Islet of Langerhans (tissue), 1 donor: ENCODE measurements at regions not wholly inside any gene's neighbourhood (a gene's known extent, or its start where the extent isn't known, plus 50 kb on each side); places are given as distances from the start of the nearest gene placed in this dataset.
A peak's percentile ranks its signal among the peaks of the same experiment; 100 is the strongest.
"Not testable (repeated sequence)": the region's sequence is repeated elsewhere in the genome, so short reads cannot be mapped to it uniquely, and the experiment has no call there.

Experiments used
- FAIRE-seq: peaks from one replicate; lab custom pipeline; 2011; peaks lifted over from hg19 to GRCh38; lab: Jason Lieb, UNC

DNA sequence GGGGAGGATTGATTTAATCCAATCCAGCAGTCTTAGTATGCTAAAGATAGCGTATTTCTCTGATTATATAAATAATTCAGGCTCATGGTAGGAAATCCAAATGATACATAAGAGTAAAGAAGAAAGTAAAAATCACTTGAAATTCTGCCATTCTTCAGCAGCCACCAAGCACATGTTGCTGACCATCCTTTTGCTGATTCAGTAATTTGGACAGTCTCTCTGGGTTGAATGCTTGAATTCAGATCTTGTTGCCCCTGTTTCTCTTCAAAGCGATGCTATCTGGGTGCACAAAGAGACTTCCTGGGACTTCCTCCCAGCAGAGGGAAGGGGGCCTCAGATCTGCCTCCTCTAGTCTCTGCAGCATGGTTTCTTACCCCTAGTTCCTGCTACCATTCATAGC, 609.1 kb downstream of the UTRN start:
- FAIRE-seq, result no peak

DNA sequence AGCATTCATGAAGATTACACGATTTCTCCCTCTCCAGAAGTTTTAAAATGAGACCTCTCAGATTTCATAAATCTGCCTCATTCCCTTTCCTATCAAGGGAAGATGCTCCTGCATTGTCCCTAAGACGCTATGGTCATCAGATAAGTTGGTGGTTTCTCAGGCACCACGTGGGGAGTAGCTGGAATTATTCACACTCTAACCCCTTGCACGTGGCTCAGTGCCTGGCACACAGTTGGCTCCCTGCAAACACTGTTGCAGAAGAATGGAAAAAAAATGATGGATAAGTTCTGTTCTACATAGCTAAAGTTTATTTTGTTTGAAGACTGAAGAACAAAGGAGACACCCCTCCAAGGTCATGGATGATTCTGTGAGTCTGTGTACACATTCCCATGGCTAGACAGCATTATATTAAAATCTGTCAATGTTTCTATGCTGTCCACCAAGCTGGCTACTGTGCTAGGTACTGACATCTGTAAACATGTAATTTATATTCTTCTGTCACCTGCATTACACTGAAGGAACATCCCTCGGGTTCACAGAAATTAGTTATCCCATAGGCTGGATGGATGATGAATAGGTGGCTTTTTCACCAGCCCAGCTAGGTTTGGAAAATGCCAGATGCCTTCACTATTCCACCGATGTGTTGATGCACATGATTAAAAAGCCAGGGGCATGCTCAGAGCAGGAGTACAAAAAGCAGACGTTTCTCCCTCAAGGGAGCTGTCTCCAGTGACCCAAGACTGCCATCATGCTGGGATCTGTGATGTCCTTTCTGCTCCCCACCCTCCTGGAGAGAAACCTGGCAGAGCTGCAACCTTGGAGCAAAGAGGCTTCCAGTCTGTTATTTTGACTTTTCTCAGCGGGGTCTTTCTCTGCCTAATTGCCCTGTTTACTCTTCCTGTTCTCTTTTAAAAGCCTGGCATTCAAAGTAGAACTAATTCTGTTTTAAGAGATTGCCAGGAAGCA, 610.5 kb downstream of the UTRN start:
- FAIRE-seq, result no peak

DNA sequence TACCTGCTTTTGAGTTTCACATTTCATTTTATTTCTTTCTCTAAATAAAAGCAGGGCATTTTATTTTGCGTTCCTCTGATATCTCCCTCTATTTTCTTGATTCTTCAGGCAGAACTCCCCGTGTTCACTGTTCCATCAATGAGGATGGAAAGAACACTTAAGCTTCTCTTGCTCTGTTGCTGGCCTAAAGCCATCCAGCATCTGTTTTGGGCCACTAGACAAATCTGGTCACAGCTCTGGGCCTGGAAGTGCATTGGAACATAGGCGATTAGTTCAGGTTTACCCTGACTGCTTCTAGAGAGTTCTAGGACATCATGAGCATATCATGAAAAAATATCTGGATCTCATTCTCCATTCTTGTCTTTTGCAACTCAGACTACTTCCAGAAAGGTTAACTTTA, 611.2 kb downstream of the UTRN start:
- FAIRE-seq, result no peak

DNA sequence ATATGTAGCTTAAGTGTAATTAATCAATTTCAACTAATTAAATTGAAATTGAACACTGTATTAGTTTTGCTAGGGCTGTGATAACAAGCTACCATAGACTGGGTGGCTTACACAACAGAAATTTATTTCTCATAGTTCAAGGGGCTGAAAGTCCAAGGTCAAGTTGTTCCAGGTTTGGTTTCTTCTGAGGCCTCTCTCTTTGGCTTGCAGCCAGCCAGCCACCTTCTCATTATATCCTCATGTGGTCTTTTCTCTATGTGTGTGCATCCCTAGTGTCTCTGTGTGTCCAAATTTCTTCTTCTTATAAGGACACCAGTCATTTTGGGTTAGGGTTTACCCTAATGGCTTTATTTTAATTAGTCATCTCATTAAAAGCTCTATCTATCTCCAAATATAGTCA, 611.7 kb downstream of the UTRN start:
- FAIRE-seq, result no peak

DNA sequence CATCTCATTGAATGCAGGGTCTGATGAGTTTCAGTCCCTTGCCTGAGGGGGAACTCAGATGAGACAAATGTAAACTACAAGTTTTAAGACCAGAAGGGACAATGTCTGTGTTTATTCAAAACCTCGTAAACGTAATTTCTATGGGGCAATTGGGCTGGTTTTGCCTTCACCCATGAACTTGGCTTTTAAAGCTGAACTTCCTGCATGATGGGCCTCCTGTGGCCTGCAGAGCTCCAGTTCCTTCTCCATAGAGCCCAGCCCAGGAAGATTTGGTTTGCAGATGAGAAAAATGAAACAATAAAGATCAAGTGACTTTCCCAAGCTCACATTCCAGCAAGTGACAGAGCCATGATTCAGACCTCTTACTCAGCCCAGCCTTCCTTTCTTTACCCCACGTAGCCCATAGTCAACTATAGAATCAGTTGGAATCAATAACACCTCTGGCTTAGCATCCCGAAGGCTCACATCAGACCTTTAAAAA, 612.3 kb downstream of the UTRN start:
- no peak for FAIRE-seq

DNA sequence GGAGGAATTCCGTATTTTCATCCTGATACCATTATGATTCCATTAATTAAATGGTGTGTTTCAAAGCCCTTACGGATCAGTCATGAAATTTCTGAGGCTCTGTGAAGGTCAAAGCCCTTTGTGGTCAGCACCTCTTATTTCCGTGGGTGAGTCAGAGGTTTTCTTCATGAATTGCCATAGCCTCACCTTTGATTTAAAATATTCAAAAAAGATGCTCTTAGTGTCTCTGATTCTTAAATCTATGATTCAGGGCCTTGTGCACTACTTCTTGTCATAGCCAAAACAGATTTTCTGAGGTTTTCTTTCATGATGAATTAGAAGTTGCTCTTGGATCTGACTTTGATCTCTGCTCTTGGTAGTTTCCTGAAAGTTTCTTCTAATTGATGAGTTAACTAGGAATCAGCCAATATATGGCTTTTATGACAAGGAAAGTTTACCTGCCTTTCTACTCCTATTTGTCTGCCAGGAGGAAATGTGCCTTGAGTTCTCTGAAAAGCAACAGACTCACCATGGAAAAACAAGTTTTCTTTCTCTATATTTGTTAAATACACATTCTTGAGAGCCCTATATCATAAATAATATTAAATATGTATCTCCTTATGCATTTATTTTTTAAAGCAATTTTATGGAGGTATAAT, 613.0 kb downstream of the UTRN start:
- no peak for FAIRE-seq

DNA sequence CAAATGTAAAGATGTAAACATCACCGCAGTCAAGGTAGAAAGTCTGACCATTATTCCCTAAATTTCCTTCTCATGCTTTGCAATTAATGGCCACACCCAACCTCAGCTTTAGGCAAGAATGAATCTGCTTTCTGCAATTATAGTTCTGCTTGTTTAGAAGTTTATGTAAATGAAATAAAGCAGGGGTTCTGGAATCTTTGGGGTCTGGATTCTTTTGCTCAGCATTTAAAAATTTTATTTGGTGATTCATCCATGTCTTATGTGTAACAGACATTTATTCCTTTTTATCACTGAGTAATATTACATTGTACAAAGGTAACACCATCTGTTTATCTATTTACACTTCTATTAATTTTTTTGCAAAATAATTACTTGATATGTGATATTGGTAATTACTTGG, 613.6 kb downstream of the UTRN start:
- no peak for FAIRE-seq

DNA sequence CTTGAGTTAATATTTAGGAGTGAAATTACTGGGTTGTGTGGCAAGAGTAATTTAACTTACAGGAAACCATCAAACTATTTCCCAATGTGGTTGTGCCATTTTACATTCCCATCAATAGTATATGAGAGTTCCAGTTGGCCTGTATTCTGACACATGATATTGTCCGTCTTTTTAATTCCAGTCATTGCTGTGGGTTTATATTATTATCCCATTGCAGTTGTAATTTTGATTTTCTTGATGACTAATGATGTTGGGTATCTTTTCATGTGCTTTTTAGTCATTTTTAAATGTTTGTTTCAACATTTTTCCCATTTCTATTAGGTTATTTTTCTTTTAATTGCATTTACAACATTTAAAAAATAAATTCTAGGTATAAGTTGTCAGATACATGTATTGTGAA, 614.0 kb downstream of the UTRN start:
- FAIRE-seq, result no peak

DNA sequence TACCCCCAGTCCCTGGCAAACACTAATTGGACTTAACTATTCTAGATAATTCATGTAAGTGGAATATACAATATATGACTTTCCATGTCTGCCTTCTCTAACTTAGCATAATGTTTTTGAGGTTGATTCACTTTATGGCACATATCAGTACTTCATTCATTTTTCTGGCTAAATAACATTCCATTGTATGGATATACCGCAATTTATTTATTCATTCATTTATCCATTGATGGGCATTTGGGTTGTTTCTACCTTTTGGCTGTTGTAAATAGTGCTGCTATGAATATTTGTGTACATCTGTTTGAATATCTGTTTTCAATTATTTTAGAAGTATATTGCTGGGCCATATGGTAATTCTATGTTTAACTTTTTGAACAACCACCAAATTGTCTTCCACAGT, 616.3 kb downstream of the UTRN start:
- no peak for FAIRE-seq

DNA sequence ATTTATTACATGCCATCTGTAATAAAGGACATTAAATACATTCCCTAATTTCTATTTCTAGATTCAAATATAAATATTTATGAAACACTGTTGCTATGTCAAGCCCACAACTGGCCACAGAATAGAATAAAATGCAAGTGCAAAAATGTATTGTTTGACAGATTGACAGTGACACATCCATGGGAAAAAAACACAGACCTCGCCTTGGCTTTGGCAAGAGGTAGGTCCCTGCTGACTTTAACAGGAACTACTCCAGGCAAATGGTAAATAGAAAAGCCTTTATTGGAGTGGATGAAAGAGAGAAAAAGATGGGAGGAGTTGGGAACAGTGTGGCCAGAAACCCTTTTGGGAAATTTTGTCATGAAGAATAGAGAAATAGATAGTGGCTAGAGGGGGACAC, 622.9 kb downstream of the UTRN start:
- no peak for FAIRE-seq

DNA sequence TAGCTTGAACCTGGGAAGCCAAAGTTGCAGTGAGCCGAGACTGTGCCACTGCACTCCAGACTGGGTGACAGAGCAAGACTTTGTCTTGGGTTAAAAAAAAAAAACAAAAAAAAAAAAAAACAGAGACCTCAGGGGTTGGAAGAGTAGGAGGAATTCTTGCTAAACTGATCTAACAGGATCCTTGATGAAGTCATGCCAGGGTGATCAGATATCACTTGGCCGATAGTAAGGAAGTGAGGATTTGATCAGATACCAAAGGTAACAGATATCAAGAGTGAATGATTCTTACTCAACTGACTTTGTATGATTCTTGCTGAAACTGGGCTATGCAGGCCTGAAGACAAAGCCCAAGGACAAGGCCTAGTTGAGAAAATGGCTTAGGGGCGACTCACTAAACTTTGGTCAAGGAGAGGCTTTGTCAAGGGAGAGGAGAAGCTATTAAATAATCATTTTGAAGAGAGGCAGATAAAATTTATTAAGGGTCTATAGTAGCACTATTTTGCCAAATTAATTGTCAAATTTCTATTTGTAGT, 624.7 kb downstream of the UTRN start:
- FAIRE-seq, result no peak

DNA sequence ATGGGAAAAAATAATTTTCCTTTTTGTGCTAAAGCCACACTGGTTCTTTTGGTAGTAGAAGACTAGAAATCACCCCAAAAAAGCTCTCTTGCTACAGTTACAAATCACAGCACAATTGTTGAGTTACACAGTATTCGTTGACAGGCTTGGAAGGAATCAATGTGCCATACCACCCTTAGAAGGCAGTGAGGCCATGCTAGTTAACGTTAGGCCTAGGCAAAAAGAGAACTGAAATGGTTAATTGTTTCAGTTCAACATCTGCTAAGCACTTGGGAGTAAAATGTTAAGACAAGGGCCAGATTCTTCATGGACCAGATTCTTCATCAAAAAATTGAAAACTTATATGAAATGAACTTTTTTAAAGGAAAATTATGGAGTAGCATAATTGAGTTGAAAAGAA, 626.2 kb downstream of the UTRN start:
- no peak for FAIRE-seq

DNA sequence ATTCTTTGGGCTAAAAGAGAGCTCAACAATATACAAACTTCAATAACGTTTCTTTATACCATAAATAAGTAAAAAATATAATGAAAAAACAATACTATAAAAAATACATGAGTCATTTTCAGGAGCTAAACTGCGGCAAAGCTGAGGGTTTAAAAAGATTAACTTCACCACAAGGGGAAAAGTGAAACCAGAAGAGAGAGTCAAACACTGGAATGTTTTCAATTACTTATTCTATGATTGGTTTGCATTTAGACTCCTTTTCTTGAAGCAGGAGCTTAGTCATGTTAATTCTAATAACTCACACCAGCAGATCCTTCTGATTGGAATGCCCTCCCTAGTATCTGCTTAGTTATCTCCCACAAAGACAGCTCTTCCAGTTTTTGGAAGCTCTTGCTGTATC, 627.3 kb downstream of the UTRN start:
- no peak for FAIRE-seq

DNA sequence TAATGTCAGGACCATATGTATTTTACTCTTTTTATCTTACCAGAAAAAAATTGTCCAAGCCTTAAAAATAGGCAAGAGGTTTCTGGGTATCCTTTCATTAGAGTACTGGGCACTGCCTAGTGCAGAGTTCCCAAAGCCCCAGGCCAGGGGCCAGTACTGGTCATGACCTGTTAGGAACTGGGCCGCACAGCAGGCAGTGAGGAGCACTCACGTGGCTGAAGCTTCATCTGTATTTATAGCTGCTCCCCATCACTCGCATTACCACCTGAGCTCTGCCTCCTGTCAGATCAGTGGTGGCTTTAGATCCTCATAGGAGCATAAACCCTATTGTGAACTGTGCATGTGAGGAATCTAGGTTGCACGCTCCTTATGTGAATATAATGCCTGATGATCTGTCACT, 632.9 kb downstream of the UTRN start:
- FAIRE-seq, result no peak

DNA sequence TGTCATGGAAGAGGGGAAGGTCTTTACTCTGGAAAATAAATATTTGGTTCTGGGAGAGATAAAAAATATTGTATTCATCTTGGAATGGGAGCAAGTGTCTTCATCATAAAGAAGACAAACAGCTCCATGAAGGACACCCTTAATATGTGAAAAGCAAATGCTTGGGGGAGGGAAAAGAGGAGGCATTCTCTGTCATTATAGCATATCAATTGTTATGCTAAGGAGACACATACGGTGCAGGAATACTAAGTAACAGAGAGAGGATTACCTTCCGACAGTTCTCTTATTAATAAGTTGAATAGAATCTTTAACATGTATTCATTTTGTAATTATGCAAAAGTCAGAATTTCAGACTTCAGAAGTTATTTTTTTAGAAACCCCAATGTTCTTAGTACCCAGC, 634.4 kb downstream of the UTRN start:
- FAIRE-seq, result no peak

DNA sequence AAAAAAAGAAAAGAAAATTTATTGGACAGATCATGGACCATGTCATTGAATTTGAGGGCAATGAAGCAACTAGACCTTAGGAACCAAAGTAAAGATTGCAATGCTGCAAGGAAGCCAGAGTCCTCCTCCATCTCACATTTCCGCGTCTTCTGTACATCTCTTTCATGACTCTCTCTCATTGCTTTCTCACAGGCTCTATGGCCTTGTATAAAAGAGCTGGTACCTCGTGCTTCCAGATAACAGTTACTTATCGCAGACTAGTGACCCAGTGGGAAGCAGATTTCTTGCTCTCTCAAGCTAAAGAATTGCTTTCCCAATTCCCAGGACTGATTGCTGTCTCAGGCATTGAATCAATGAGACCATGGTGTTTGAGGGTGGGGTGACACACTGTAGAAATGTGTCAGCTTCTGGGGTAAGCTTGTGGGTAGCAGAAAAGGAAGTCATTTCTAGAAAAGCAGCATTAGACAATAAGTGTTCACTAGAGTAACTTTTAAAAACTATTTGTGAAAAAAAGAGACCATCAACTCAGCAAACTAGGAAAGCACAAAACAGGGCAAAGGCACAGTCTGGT, 635.3 kb downstream of the UTRN start:
- no peak for FAIRE-seq

DNA sequence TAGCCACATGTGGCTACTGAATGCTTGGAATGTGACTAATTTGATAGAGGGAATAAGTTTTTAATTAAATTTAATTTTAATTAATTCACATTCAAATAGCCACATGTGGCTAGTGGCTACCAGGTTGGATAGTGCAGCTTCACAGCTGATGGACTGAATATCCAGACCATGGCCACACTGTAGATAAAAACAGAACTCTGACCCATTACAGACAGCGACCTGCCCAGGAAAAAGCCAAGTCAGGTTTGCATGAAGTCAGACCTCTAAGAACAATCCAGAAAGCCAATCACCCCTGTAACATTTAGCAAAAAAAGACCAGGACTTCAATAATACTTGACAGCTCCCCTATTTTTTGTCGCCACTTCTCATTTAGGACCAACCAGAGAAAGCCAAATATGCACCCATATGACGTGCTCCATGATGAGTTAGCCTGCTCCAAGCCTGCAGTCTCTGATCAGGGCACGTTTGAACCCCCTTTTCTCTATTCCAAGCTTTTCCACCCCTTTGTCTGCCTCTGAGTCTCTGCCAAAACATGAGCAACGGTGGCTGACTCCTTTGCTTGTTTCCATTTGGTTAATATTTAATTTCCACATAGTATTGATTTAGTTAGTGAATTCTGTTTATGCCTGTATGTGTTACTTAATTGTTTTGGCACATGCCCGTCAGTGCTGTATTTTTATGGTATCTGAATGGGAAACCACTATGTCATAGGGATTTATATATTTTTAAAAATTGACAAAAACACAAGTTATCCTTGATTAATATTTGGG, 636.3 kb downstream of the UTRN start:
- FAIRE-seq, result peak; percentile 56

DNA sequence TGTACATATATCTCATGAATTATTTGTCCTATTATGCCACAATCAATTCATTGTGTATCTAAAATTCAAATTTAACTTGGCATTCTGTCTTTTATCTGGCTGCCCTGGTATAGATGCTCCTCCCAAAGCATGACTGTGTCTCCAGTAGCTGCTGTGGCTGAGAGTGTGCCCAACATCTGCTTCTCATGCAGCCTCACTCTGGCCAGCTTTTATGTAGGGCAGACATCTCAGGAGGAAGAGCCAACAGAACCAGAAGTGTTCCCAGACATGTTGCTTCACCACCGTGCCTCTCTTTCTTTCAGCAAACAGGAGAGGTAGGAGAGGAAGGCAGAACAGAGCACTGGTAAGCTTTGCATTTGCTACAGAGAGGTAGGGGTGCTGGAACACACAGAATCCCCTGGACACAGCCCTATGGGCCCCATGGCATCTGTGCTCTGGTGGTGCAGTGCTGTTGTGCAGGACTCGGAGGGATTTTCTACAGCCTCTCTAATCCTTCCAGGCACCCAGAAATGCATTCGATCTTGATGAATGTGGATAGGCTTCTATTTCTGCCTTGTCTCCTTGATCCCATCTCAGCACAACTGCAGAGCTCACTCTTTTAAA, 637.1 kb downstream of the UTRN start:
- no peak for FAIRE-seq

DNA sequence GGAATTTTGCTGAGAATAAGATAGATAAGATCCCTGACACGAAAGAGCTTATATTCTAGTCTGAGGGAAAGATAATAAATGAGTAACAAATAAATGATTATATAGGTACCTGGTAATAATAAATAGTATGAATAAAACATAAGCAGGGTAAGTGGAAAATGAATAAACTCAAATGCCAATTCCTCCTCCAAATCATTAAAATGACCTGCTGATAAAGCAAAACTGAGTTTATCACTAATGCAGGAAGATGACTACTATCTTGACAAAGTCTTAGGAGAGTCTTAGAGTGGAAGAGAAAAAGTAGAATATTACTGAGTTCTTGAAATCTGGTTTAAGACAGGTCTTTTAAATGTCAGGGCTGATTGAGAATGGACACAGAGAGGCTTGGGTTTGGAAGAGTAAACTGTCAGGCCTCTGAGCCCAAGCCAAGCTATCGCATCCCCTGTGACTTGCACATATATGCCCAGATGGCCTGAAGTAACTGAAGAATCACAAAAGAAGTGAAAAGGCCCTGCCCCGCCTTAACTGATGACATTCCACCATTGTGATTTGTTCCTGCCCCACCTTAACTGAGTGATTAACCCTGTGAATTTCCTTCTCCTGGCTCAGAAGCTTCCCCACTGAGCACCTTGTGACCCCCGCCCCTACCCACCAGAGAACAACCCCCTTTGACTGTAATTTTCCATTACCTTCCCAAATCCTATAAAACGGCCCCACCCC, 637.8 kb downstream of the UTRN start:
- FAIRE-seq, result not testable (repeated sequence)

DNA sequence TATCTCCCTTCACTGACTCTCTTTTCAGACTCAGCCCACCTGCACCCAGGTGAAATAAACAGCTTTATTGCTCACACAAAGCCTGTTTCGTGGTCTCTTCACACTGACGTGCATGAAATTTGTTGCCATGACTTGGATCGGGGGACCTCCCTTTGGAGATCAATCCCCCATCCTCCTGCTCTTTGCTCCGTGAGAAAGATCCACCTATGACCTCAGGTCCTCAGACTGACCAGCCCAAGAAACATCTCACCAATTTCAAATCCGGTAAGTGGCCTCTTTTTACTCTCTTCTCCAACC, 638.3 kb downstream of the UTRN start:
- not testable (repeated sequence) for FAIRE-seq

DNA sequence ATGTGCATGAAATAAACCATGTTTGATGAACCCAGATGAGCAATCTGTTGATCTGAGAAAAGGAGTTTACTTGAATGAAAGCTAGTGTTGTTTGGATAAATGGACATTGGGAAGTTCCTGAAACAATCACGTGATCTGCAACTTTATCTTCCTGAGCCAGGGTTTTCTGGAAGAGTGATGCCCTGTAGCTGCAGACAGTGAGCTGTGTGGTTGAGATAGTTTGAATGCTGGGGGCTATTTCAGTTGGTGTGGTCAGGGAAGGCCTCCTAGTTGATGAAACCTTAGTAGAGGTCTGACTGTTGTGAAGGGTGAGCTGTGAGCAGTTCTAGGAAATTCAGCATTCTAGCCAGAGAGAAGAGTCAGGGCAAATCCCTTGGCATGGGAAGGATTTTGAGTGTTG, 643.7 kb downstream of the UTRN start:
- FAIRE-seq, result no peak
